Natural killer cell (primary cell): ENCODE measurements at regions not wholly inside any gene's neighbourhood (a gene's known extent, or its start where the extent isn't known, plus 50 kb on each side); places are given as distances from the start of the nearest gene placed in this dataset.

Experiments
- ATAC-seq, 3 donors: fragments of 150-1000 bp in 2 of 3; fragments of 200-7000 bp in 1 of 3; cut with Tn5 transposase; 1 replicate in 1 of 3; 2 replicates in 2 of 3; pipeline ENCODE4 v1.10.0; 2021; ENCODE audit warnings: mild to moderate bottlenecking in 2 of 3, moderate library complexity in 2 of 3
- DNase-seq, 2 donors: peaks; one replicate each; pipeline versions ENCODE4 v3.0.0 to v3.0.0-alpha.2; 2013 to 2021; ENCODE audit warnings: mixed read lengths in 1 of 2
- H3K27ac ChIP-seq: one replicate; pipeline ENCODE4 v1.5.1; 2013; ENCODE audit warnings: mild to moderate bottlenecking, low read length
- H3K27me3 ChIP-seq: one replicate; pipeline ENCODE4 v1.6.1; 2013; ENCODE audit warnings: low read length; ENCODE audit not compliant: control insufficient read depth, insufficient read depth
- H3K36me3 ChIP-seq: one replicate; pipeline ENCODE4 v1.6.1; 2013; ENCODE audit warnings: low read length; ENCODE audit not compliant: control insufficient read depth, insufficient read depth
- H3K4me1 ChIP-seq: one replicate; pipeline ENCODE4 v1.6.1; 2013; ENCODE audit warnings: low read length; ENCODE audit not compliant: control insufficient read depth, insufficient read depth
- H3K4me3 ChIP-seq: one replicate; pipeline ENCODE4 v1.5.1; 2013; ENCODE audit warnings: low read length
- H3K9me3 ChIP-seq: one replicate; pipeline ENCODE4 v1.6.1; 2013; ENCODE audit warnings: low read length; ENCODE audit not compliant: control insufficient read depth, insufficient read depth
- H3K27ac Mint-ChIP-seq, 2 donors: one replicate each; pipeline ENCODE4 v1.8.0; 2022; ENCODE audit warnings: mild to moderate bottlenecking in 2 of 2, mixed read lengths in 2 of 2, moderate library complexity in 1 of 2
- H3K27me3 Mint-ChIP-seq, 2 donors: one replicate each; pipeline ENCODE4 v1.8.0; 2022; ENCODE audit warnings: low read depth in 2 of 2, mixed read lengths in 2 of 2
- H3K36me3 Mint-ChIP-seq: one replicate; pipeline ENCODE4 v1.8.0; 2022; ENCODE audit warnings: mixed read lengths
- H3K4me1 Mint-ChIP-seq, 2 donors: one replicate each; pipeline ENCODE4 v1.8.0; 2022; ENCODE audit warnings: mixed read lengths in 2 of 2
- H3K4me3 Mint-ChIP-seq: one replicate; pipeline ENCODE4 v1.8.0; 2022; ENCODE audit warnings: mild to moderate bottlenecking, moderate library complexity, mixed read lengths
- H3K9me3 Mint-ChIP-seq, 2 donors: one replicate each; pipeline ENCODE4 v1.8.0; 2022; ENCODE audit warnings: mixed read lengths in 2 of 2
- WGBS: methylation state at CpG from one replicate; pipeline ENCODE4 v1.1.7; 2013; ENCODE audit warnings: missing lambda C conversion rate; ENCODE audit not compliant: insufficient coverage; 5-methylcytosine and 5-hydroxymethylcytosine counted together
- intact Hi-C: fragments of 100-400 bp; cut with micrococcal nuclease; formaldehyde crosslinking; loops from one replicate; pipeline ENCODE4 v1.14.2; 2022
- TF ChIP-seq, protein P1 (sequence below): fragments of 200-600 bp; IDR thresholded peaks from one replicate; pipeline ENCODE4 v1.8.0; 2022; ENCODE audit warnings: antibody characterized with exemption

- H3K4me3 ChIP-seq, result no peak overlapping the region
- no peak for DNase-seq
- no peaks in the 10 kb centered on the region for H3K9me3 ChIP-seq
- H3K27ac ChIP-seq, result no peak overlapping the region
- no peaks in the 10 kb centered on the region for H3K36me3 ChIP-seq
- no peaks in the 10 kb centered on the region for H3K4me1 ChIP-seq
- Mint-ChIP-seq H3K4me1 (peaks cover 0 to under 1% of the 10 kb centered on the region in 2 donors), H3K9me3 (no peaks in the 10 kb centered on the region), H3K36me3 (no peaks in the 10 kb centered on the region), H3K27ac (no peak overlapping the region), H3K27me3 (no peaks in the 10 kb centered on the region), H3K4me3 (no peak overlapping the region)
- ATAC-seq, result no peak
- 85% methylated on average over 33 of the region's 33 CpGs for WGBS
- intact Hi-C loops, result no loop called here
- no peaks in the 10 kb centered on the region for H3K27me3 ChIP-seq
- TF ChIP-seq, protein P1, sequence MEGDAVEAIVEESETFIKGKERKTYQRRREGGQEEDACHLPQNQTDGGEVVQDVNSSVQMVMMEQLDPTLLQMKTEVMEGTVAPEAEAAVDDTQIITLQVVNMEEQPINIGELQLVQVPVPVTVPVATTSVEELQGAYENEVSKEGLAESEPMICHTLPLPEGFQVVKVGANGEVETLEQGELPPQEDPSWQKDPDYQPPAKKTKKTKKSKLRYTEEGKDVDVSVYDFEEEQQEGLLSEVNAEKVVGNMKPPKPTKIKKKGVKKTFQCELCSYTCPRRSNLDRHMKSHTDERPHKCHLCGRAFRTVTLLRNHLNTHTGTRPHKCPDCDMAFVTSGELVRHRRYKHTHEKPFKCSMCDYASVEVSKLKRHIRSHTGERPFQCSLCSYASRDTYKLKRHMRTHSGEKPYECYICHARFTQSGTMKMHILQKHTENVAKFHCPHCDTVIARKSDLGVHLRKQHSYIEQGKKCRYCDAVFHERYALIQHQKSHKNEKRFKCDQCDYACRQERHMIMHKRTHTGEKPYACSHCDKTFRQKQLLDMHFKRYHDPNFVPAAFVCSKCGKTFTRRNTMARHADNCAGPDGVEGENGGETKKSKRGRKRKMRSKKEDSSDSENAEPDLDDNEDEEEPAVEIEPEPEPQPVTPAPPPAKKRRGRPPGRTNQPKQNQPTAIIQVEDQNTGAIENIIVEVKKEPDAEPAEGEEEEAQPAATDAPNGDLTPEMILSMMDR, result no peak
Observed at GRCh38 chr9:136595245-136596153, 49.7 kb upstream of the NOTCH1 start.
